Neural cell (in vitro differentiated cells): ENCODE measurements at regions not wholly inside any gene's neighbourhood (a gene's known extent, or its start where the extent isn't known, plus 50 kb on each side); places are given as distances from the start of the nearest gene placed in this dataset.

Experiments
- H2AFZ ChIP-seq: fragments of 200-600, 300-800 bp; sonication (generic), shearing (Covaris generic); 2 replicates; pipeline ENCODE4 v1.6.0; 2014; ENCODE audit warnings: low read depth, mild to moderate bottlenecking, antibody characterized with exemption, low read length, moderate library complexity
- H3F3A ChIP-seq: fragments of 200-600 bp; shearing (Covaris generic); 2 replicates; pipeline ENCODE4 v1.6.1; 2016; ENCODE audit warnings: mild to moderate bottlenecking, moderate library complexity, mixed read lengths, antibody characterized with exemption, low read length; ENCODE audit not compliant: insufficient read depth, poor library complexity, severe bottlenecking
- H3K27ac ChIP-seq: fragments of 200-600, 300-800 bp; sonication (generic), shearing (Covaris generic); 2 replicates; pipeline ENCODE4 v1.5.1; 2014; ENCODE audit warnings: mild to moderate bottlenecking, low read length, moderate library complexity
- H3K27me3 ChIP-seq: fragments of 300-800, 200-600 bp; sonication (generic), shearing (Covaris generic); 2 replicates; pipeline ENCODE4 v1.6.0; 2014; ENCODE audit warnings: mild to moderate bottlenecking, low read depth, low read length, moderate library complexity; ENCODE audit not compliant: insufficient read depth
- H3K36me3 ChIP-seq: fragments of 300-800, 200-600 bp; sonication (generic), shearing (Covaris generic); 2 replicates; pipeline ENCODE4 v1.5.1; 2014; ENCODE audit warnings: mild to moderate bottlenecking, antibody characterized with exemption, low read length, moderate library complexity; ENCODE audit not compliant: insufficient read depth
- H3K4me2 ChIP-seq: fragments of 300-800, 200-600 bp; sonication (generic), shearing (Covaris generic); 2 replicates; pipeline ENCODE4 v1.6.0; 2014; ENCODE audit warnings: mild to moderate bottlenecking, low read length
- H3K4me3 ChIP-seq: fragments of 300-800, 200-600 bp; sonication (generic), shearing (Covaris generic); 2 replicates; pipeline ENCODE4 v1.5.1; 2014; ENCODE audit warnings: mild to moderate bottlenecking, low read length, moderate library complexity
- H3K79me2 ChIP-seq: fragments of 200-600 bp; shearing (Covaris generic); replicated peaks from 2 replicates; pipeline ENCODE4 v1.6.0; 2014; ENCODE audit warnings: mild to moderate bottlenecking, low read length, moderate library complexity; ENCODE audit not compliant: insufficient read depth
- H3K9ac ChIP-seq: fragments of 300-800, 200-600 bp; sonication (generic), shearing (Covaris generic); 2 replicates; pipeline ENCODE4 v1.6.1; 2016; ENCODE audit warnings: mild to moderate bottlenecking, low read length, mixed read lengths
- H3K9me2 ChIP-seq: fragments of 200-600 bp; shearing (Covaris generic); 2 replicates; pipeline ENCODE4 v1.6.1; 2016; ENCODE audit warnings: mild to moderate bottlenecking, low read length, mixed read lengths; ENCODE audit not compliant: insufficient read depth
- H3K9me3 ChIP-seq: fragments of 200-600, 300-800 bp; sonication (generic), shearing (Covaris generic); 2 replicates; pipeline ENCODE4 v1.6.1; 2016; ENCODE audit warnings: mild to moderate bottlenecking, mixed run types, low read length, moderate library complexity, mixed read lengths
- H4K20me1 ChIP-seq: fragments of 200-600 bp; shearing (Covaris generic); 2 replicates; pipeline ENCODE4 v1.6.1; 2016; ENCODE audit warnings: mild to moderate bottlenecking, mixed run types; ENCODE audit not compliant: insufficient read depth
- CTCF ChIP-seq: fragments of 450-650 bp; IDR thresholded peaks from 2 replicates; pipeline ENCODE4 v1.5.1; 2014; ENCODE audit warnings: antibody characterized with exemption, mild to moderate bottlenecking, moderate library complexity; ENCODE audit not compliant: poor library complexity, severe bottlenecking
- EP300 ChIP-seq: fragments of 450-650 bp; conservative IDR thresholded peaks from 2 replicates; pipeline ENCODE4 v1.6.1; 2014; ENCODE audit warnings: antibody characterized with exemption, mild to moderate bottlenecking, moderate library complexity; ENCODE audit not compliant: poor library complexity, severe bottlenecking
- EZH2 ChIP-seq: fragments of 200-600, 300-800 bp; shearing (Covaris generic), sonication (generic); IDR thresholded peaks from 2 replicates; pipeline ENCODE4 v1.6.1; 2014; ENCODE audit warnings: antibody characterized with exemption, low read length, borderline replicate concordance, mild to moderate bottlenecking; ENCODE audit not compliant: insufficient read depth, poor library complexity, severe bottlenecking
- MXI1 ChIP-seq: fragments of 450-650 bp; conservative IDR thresholded peaks from 2 replicates; pipeline ENCODE4 v1.6.1; 2014; ENCODE audit warnings: antibody characterized with exemption, mild to moderate bottlenecking; ENCODE audit not compliant: poor library complexity, severe bottlenecking
- POLR2AphosphoS5 ChIP-seq: IDR thresholded peaks from 2 replicates; pipeline ENCODE4 v1.6.1; 2012
- RAD21 ChIP-seq: fragments of 450-650 bp; conservative IDR thresholded peaks from 2 replicates; pipeline ENCODE4 v1.6.1; 2014; ENCODE audit warnings: antibody characterized with exemption, mild to moderate bottlenecking, moderate library complexity
- REST ChIP-seq: IDR thresholded peaks from 2 replicates; pipeline ENCODE4 v1.6.1; 2012; ENCODE audit warnings: borderline replicate concordance
- SMC3 ChIP-seq: fragments of 450-650 bp; conservative IDR thresholded peaks from 2 replicates; pipeline ENCODE4 v1.6.1; 2014; ENCODE audit warnings: antibody characterized with exemption, mild to moderate bottlenecking, moderate library complexity; ENCODE audit not compliant: poor library complexity
- TAF1 ChIP-seq: IDR thresholded peaks from 2 replicates; pipeline ENCODE4 v1.6.1; 2012; ENCODE audit warnings: low read depth

DNA sequence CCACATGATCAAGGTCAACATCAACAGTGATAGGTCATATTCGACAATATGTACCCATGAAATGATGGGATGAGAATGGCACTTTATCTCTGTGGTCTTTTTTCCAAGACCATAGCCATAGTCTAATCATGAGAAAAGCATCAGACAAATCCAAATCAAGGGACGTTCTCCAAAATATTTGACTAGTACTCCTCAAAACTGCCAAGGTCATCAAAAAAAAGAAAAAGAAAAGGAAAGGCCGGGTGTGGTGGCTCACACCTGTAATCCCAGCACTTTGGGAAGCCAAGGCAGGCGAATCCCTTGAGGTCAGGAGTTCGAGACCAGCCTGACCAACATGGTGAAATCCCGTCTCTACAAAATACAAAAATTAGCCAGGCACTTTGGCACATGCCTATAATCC is 318.3 kb downstream of the TAFA4 start:
- Histone ChIP-seq H4K20me1 (no peaks in the 10 kb centered on the region), H3K4me2 (no peak overlapping the region), H3K36me3 (no peaks in the 10 kb centered on the region), H3K9me2 (no peaks in the 10 kb centered on the region), H3K9me3 (no peaks in the 10 kb centered on the region), H3K9ac (no peak overlapping the region), H3K4me3 (no peak overlapping the region), H3F3A (no peaks in the 10 kb centered on the region), H3K27ac (no peak overlapping the region), H3K27me3 (no peaks in the 10 kb centered on the region), H2AFZ (no peak overlapping the region), H3K79me2 (no peaks in the 10 kb centered on the region)
- TF ChIP-seq EP300 = no peak
- TF ChIP-seq RAD21 = no peak
- no peak for TF ChIP-seq EZH2
- TF ChIP-seq SMC3 = no peak
- no peak for TF ChIP-seq POLR2AphosphoS5
- no peak for TF ChIP-seq REST
- no peak for TF ChIP-seq TAF1
- TF ChIP-seq CTCF = no peak
- no peak for TF ChIP-seq MXI1

GRCh38 chr3:68571321-68571720 is 361.0 kb downstream of the TAFA4 start:
- H3F3A ChIP-seq = no peaks in the 10 kb centered on the region
- no peaks in the 10 kb centered on the region for H3K79me2 ChIP-seq
- no peak overlapping the region for H3K27ac ChIP-seq
- no peaks in the 10 kb centered on the region for H3K9me2 ChIP-seq
- no peak for TF ChIP-seq EP300
- no peak for TF ChIP-seq SMC3
- no peak for TF ChIP-seq TAF1
- TF ChIP-seq RAD21 = no peak
- TF ChIP-seq REST = no peak
- no peak for TF ChIP-seq POLR2AphosphoS5
- no peak for TF ChIP-seq CTCF
- no peak for TF ChIP-seq MXI1
- no peak for TF ChIP-seq EZH2
- no peak overlapping the region for H3K4me3 ChIP-seq
- H4K20me1 ChIP-seq = no peaks in the 10 kb centered on the region
- H3K27me3 ChIP-seq = no peaks in the 10 kb centered on the region
- H3K9ac ChIP-seq = no peak overlapping the region
- H3K9me3 ChIP-seq = no peaks in the 10 kb centered on the region
- H2AFZ ChIP-seq = no peak overlapping the region
- no peaks in the 10 kb centered on the region for H3K36me3 ChIP-seq
- no peak overlapping the region for H3K4me2 ChIP-seq
